ENCODE measurements at regions not wholly inside any gene's neighbourhood (a gene's known extent, or its start where the extent isn't known, plus 50 kb on each side); places are given as distances from the start of the nearest gene placed in this dataset.
"Not testable (repeated sequence)": the region's sequence is repeated elsewhere in the genome, so short reads cannot be mapped to it uniquely, and the experiment has no call there.

- DNase-seq (ENCODE audit: low read depth, low spot score), result no peak
These were observed 154.4 kb downstream of the EMP1 start for GRCh38 chr12:13350946-13351345.

- no peak for DNase-seq (ENCODE audit: low read depth, low spot score)
These were observed 153.9 kb downstream of the EMP1 start for GRCh38 chr12:13350381-13350780.

- DNase-seq (ENCODE audit: low read depth, low spot score), result no peak
These were observed 151.9 kb downstream of the EMP1 start for GRCh38 chr12:13348464-13348863.

GRCh38 chr12:13347241-13348043, 150.9 kb downstream of the EMP1 start:
- DNase-seq (ENCODE audit: low read depth, low spot score), result no peak

GRCh38 chr12:13345722-13346121, 149.2 kb downstream of the EMP1 start:
- DNase-seq (ENCODE audit: low read depth, low spot score), result no peak

GRCh38 chr12:13343375-13343774, 146.8 kb downstream of the EMP1 start:
- no peak for DNase-seq (ENCODE audit: low read depth, low spot score)

GRCh38 chr12:13342971-13343370, 146.4 kb downstream of the EMP1 start:
- DNase-seq (ENCODE audit: low read depth, low spot score), result no peak

GRCh38 chr12:13340149-13340548, 143.6 kb downstream of the EMP1 start:
- DNase-seq (ENCODE audit: low read depth, low spot score), result no peak

- DNase-seq (ENCODE audit: low read depth, low spot score), result no peak
These were observed 143.0 kb downstream of the EMP1 start for GRCh38 chr12:13339538-13339937.

- no peak for DNase-seq (ENCODE audit: low read depth, low spot score)
These were observed 142.6 kb downstream of the EMP1 start for GRCh38 chr12:13339091-13339490.

GRCh38 chr12:13337791-13338190, 141.3 kb downstream of the EMP1 start:
- no peak for DNase-seq (ENCODE audit: low read depth, low spot score)

- DNase-seq (ENCODE audit: low read depth, low spot score), result no peak
These were observed 139.7 kb downstream of the EMP1 start for GRCh38 chr12:13336216-13336615.

GRCh38 chr12:13328535-13328934, 132.0 kb downstream of the EMP1 start:
- DNase-seq (ENCODE audit: low read depth, low spot score), result no peak

GRCh38 chr12:13326076-13326475, 129.6 kb downstream of the EMP1 start:
- DNase-seq (ENCODE audit: low read depth, low spot score), result no peak

- DNase-seq (ENCODE audit: low read depth, low spot score), result not testable (repeated sequence)
These were observed 128.5 kb downstream of the EMP1 start for GRCh38 chr12:13325037-13325436.

- no peak for DNase-seq (ENCODE audit: low read depth, low spot score)
These were observed 121.9 kb downstream of the EMP1 start for GRCh38 chr12:13318231-13319015.

GRCh38 chr12:13316587-13317246, 120.2 kb downstream of the EMP1 start:
- DNase-seq (ENCODE audit: low read depth, low spot score), result no peak

GRCh38 chr12:13313886-13314285, 117.4 kb downstream of the EMP1 start:
- no peak for DNase-seq (ENCODE audit: low read depth, low spot score)

GRCh38 chr12:13311551-13311950, 115.0 kb downstream of the EMP1 start:
- DNase-seq (ENCODE audit: low read depth, low spot score), result no peak

GRCh38 chr12:13307143-13307816, 110.8 kb downstream of the EMP1 start:
- no peak for DNase-seq (ENCODE audit: low read depth, low spot score)

- no peak for DNase-seq (ENCODE audit: low read depth, low spot score)
These were observed 108.4 kb downstream of the EMP1 start for GRCh38 chr12:13304924-13305323.

- no peak for DNase-seq (ENCODE audit: low read depth, low spot score)
These were observed 102.9 kb downstream of the EMP1 start for GRCh38 chr12:13299457-13299856.

Data from activated CD4-positive, CD25-positive, alpha-beta regulatory T cell treated with anti-CD3 and anti-CD28 coated beads, Interleukin-2, amount 50 U/mL, for 16 hours (primary cell).